ENCODE measurements at regions not wholly inside any gene's neighbourhood (a gene's known extent, or its start where the extent isn't known, plus 50 kb on each side); places are given as distances from the start of the nearest gene placed in this dataset.

GRCh38 chr6:88248709-88249321 is 82.7 kb upstream of the CNR1 start:
- RAD21 ChIA-PET (ENCODE audit: unreplicated experiment): interaction anchor here (1.2 to 1.3 kb wide), 3 partner anchors 11 to 319 kb away, joined by 3 to 4 read pairs (median 3); no protein-coding TSS in a partner anchor
- Histone ChIP-seq H3K36me3 (ENCODE audit: control insufficient read depth in 2 of 2, insufficient read depth in 2 of 2, low read length in 1 of 2) (no peaks in the 10 kb centered on the region), H3K4me2 (ENCODE audit: control insufficient read depth, insufficient read depth) (no peak overlapping the region), H3K4me1 (ENCODE audit: control insufficient read depth, insufficient read depth, low read length) (no peaks in the 10 kb centered on the region), H3K27me3 (replicated peaks in 1 of 2; ENCODE audit: control insufficient read depth in 2 of 2, insufficient read depth in 2 of 2, low read length in 1 of 2) (no peaks in the 10 kb centered on the region), H3K79me2 (ENCODE audit: control insufficient read depth, insufficient read depth, low read length) (no peaks in the 10 kb centered on the region), H4K20me1 (ENCODE audit: control insufficient read depth, insufficient read depth) (no peaks in the 10 kb centered on the region), H3K27ac (ENCODE audit: control insufficient read depth, insufficient read depth) (no peak overlapping the region), H3K4me3 (no peak overlapping the region), H2AFZ (ENCODE audit: control insufficient read depth, low read depth, low read length) (no peak overlapping the region), H3K9ac (ENCODE audit: control insufficient read depth, insufficient read depth, low read length) (no peak overlapping the region), H3K9me3 (replicated peaks; ENCODE audit: control insufficient read depth, insufficient read depth, low read length) (no peaks in the 10 kb centered on the region; the same call in 2 of the 3 replicates)
- in situ Hi-C loops (cut with MboI) (no loop called here), intact Hi-C loops (cut with micrococcal nuclease; ENCODE audit: unreplicated experiment) (loop anchor here (10.0 kb wide), 1 partner anchor 366 kb away; no protein-coding TSS in a partner anchor)
- CTCF ChIA-PET: interaction anchor here (0.6 to 3.9 kb wide), 5 partner anchors 11 to 855 kb away, joined by 3 to 13 read pairs (median 3); no protein-coding TSS in a partner anchor
- SMC1A ChIA-PET (ENCODE audit: uncharacterized antibody, unreplicated experiment): interaction anchor here (0.7 to 2.4 kb wide), 5 partner anchors 12 to 622 kb away, joined by 3 to 6 read pairs (median 3); no protein-coding TSS in a partner anchor
- ATAC-seq (peak; percentile 64), DNase-seq (ENCODE audit: low read depth, low spot score) (no peak), FAIRE-seq (peak; percentile 57)
- BruUV-seq (replicated peaks): no TSS peak
- POLR2A ChIA-PET: interaction anchor here (1.0 kb wide), 1 partner anchor 11 kb away, joined by 3 read pairs; no protein-coding TSS in a partner anchor
- 95% methylated on average over 4 of the region's 4 CpGs for WGBS (ENCODE audit: insufficient coverage, insufficient replicate concordance, low lambda C conversion rate, missing lambda C conversion rate)
- TF ChIP-seq ZZZ3 (IDR thresholded peaks at IDR 0.05; ENCODE audit: control insufficient read depth, insufficient read length, low read depth) (no peak), PKNOX1 (IDR thresholded peaks at IDR 0.05) (peak; percentile 85), CTCF (IDR thresholded peaks at IDR 0.05 in 2 of 3, conservative IDR thresholded peaks at IDR 0.05 in 1 of 3; ENCODE audit: control insufficient read depth in 2 of 3, extremely low read depth in 1 of 3, insufficient read depth in 1 of 3, low read depth in 3 of 3, low read length in 3 of 3) (no peak), NR2F1 (conservative IDR thresholded peaks at IDR 0.05) (no peak)
